ENCODE measurements at regions not wholly inside any gene's neighbourhood (a gene's known extent, or its start where the extent isn't known, plus 50 kb on each side); places are given as distances from the start of the nearest gene placed in this dataset.

GRCh38 chr10:125273023-125273422 lies 112.7 kb upstream of the CTBP2 start:
- intact Hi-C loops (cut with DNase I), result no loop called here
- DNase-seq, result no peak
- no peaks in the 10 kb centered on the region for H3K4me1 ChIP-seq (replicated peaks in 1 of 2)
- H3K27ac ChIP-seq, result no peak overlapping the region
- WGBS, 4 donors, result 83 to 91% (median 87%) methylated on average over 8 of the region's 8 CpGs
- no peak overlapping the region for H3K4me3 ChIP-seq
- H3K9me3 ChIP-seq (replicated peaks in 1 of 3), result no peaks in the 10 kb centered on the region
- H3K27me3 ChIP-seq, result no peaks in the 10 kb centered on the region
- no peaks in the 10 kb centered on the region for H3K36me3 ChIP-seq (replicated peaks in 1 of 2)
- TF ChIP-seq CTCF (IDR thresholded peaks at IDR 0.05), result no peak
- no peak for TF ChIP-seq POLR2A (IDR thresholded peaks at IDR 0.05)

GRCh38 chr10:125269716-125270115 lies 109.4 kb upstream of the CTBP2 start:
- H3K27me3 ChIP-seq, result no peaks in the 10 kb centered on the region
- intact Hi-C loops (cut with DNase I), result no loop called here
- WGBS, 4 donors, result 71 to 83% (median 80%) methylated on average over 2 of the region's 2 CpGs

GRCh38 chr10:125266966-125267365 lies 106.6 kb upstream of the CTBP2 start:
- Histone ChIP-seq H3K9me3 (replicated peaks in 1 of 3) (no peaks in the 10 kb centered on the region), H3K27ac (no peak overlapping the region), H3K27me3 (no peaks in the 10 kb centered on the region), H3K4me1 (replicated peaks in 1 of 2) (no peaks in the 10 kb centered on the region), H3K4me3 (no peak overlapping the region), H3K36me3 (replicated peaks in 1 of 2) (no peaks in the 10 kb centered on the region)
- TF ChIP-seq CTCF (IDR thresholded peaks at IDR 0.05), result no peak
- no peak for TF ChIP-seq POLR2A (IDR thresholded peaks at IDR 0.05)
- DNase-seq, result no peak
- WGBS, 4 donors, result 75 to 81% (median 78%) methylated on average over 11 to 13 of the region's 13 CpGs
- intact Hi-C loops (cut with DNase I), result no loop called here

More at GRCh38 chr10:125269716-125270115, 109.4 kb upstream of the CTBP2 start:
- DNase-seq, result no peak
- no peak overlapping the region for H3K27ac ChIP-seq
- no peak overlapping the region for H3K4me3 ChIP-seq
- no peaks in the 10 kb centered on the region for H3K9me3 ChIP-seq (replicated peaks in 1 of 3)
- TF ChIP-seq POLR2A (IDR thresholded peaks at IDR 0.05) (no peak), CTCF (IDR thresholded peaks at IDR 0.05) (no peak)
- no peaks in the 10 kb centered on the region for H3K4me1 ChIP-seq (replicated peaks in 1 of 2)
- H3K36me3 ChIP-seq (replicated peaks in 1 of 2), result no peaks in the 10 kb centered on the region

GRCh38 chr10:125266541-125266940 lies 106.2 kb upstream of the CTBP2 start:
- no peaks in the 10 kb centered on the region for H3K4me1 ChIP-seq (replicated peaks in 1 of 2)
- no peak overlapping the region for H3K4me3 ChIP-seq
- no peaks in the 10 kb centered on the region for H3K27me3 ChIP-seq
- no peaks in the 10 kb centered on the region for H3K9me3 ChIP-seq (replicated peaks in 1 of 3)
- TF ChIP-seq POLR2A (IDR thresholded peaks at IDR 0.05) (no peak), CTCF (IDR thresholded peaks at IDR 0.05) (no peak)
- no peak for DNase-seq
- WGBS, 4 donors, result 77 to 80% (median 78%) methylated on average over 12 to 14 of the region's 14 CpGs
- H3K27ac ChIP-seq, result no peak overlapping the region
- intact Hi-C loops (cut with DNase I), result no loop called here
- no peaks in the 10 kb centered on the region for H3K36me3 ChIP-seq (replicated peaks in 1 of 2)

All from adrenal gland (tissue), 9 donors.